Neural crest cell (in vitro differentiated cells): ENCODE measurements at regions not wholly inside any gene's neighbourhood (a gene's known extent, or its start where the extent isn't known, plus 50 kb on each side); places are given as distances from the start of the nearest gene placed in this dataset.

Source experiments
- DNase-seq: peaks from one replicate; pipeline ENCODE4 v3.0.0; 2021; ENCODE audit warnings: low read depth, mixed read lengths, low spot score
- H3K27ac Mint-ChIP-seq: one replicate; pipeline ENCODE4 v1.8.0; 2021; ENCODE audit warnings: mild to moderate bottlenecking, mixed read lengths; ENCODE audit not compliant: unreplicated experiment
- H3K27me3 Mint-ChIP-seq: 2 replicates; pipeline ENCODE4 v1.8.0; 2021; ENCODE audit warnings: low read depth, mild to moderate bottlenecking, mixed read lengths
- H3K36me3 Mint-ChIP-seq: 2 replicates; pipeline ENCODE4 v1.8.0; 2021; ENCODE audit warnings: low read depth, mild to moderate bottlenecking, mixed read lengths
- H3K4me1 Mint-ChIP-seq: 2 replicates; pipeline ENCODE4 v1.8.0; 2021; ENCODE audit warnings: mixed read lengths
- H3K4me3 Mint-ChIP-seq: one replicate; pipeline ENCODE4 v1.8.0; 2021; ENCODE audit warnings: mild to moderate bottlenecking, mixed read lengths
- H3K9me3 Mint-ChIP-seq: 2 replicates; pipeline ENCODE4 v1.8.0; 2021; ENCODE audit warnings: mixed read lengths
- CTCF ChIP-seq: fragments of 200-600 bp; sonication (generic); conservative IDR thresholded peaks from 2 replicates; pipeline ENCODE4 v1.5.0; 2021; ENCODE audit warnings: antibody characterized with exemption, mild to moderate bottlenecking

- Mint-ChIP-seq H3K4me3 (no peak overlapping the region), H3K9me3 (no peaks in the 10 kb centered on the region), H3K4me1 (peaks cover 34% of the 10 kb centered on the region), H3K27me3 (no peaks in the 10 kb centered on the region), H3K36me3 (no peaks in the 10 kb centered on the region), H3K27ac (no peak overlapping the region)
- DNase-seq: no peak
- TF ChIP-seq CTCF: no peak
Observed at GRCh38 chr3:159835126-159835525, 153.5 kb upstream of the IL12A start.

GRCh38 chr3:159837725-159838124 is 150.9 kb upstream of the IL12A start:
- H3K27me3 Mint-ChIP-seq: no peaks in the 10 kb centered on the region
- H3K36me3 Mint-ChIP-seq: no peaks in the 10 kb centered on the region
- no peaks in the 10 kb centered on the region for H3K9me3 Mint-ChIP-seq
- H3K4me1 Mint-ChIP-seq: peaks cover 57% of the 10 kb centered on the region
- no peak overlapping the region for H3K27ac Mint-ChIP-seq
- peak overlapping the region; percentile 20 for H3K4me3 Mint-ChIP-seq
- no peak for DNase-seq
- no peak for TF ChIP-seq CTCF

GRCh38 chr3:159838938-159839337 is 149.7 kb upstream of the IL12A start:
- TF ChIP-seq CTCF: no peak
- Mint-ChIP-seq H3K27ac (no peak overlapping the region), H3K36me3 (no peaks in the 10 kb centered on the region), H3K9me3 (no peaks in the 10 kb centered on the region), H3K27me3 (no peaks in the 10 kb centered on the region), H3K4me1 (peaks cover 61% of the 10 kb centered on the region), H3K4me3 (peak overlapping the region; percentile 79)
- no peak for DNase-seq

GRCh38 chr3:159839561-159840379 is 148.9 kb upstream of the IL12A start, which contains the start of gene SCHIP1:
Gene SCHIP1 (plus strand): TSS chr3:159839861.
- H3K27ac Mint-ChIP-seq: peak within 1 kb of the TSS; percentile 97

GRCh38 chr3:159840703-159841299 is 147.8 kb upstream of the IL12A start:
- Mint-ChIP-seq H3K4me3 (peak overlapping the region; percentile 95), H3K9me3 (no peaks in the 10 kb centered on the region), H3K27ac (no peak overlapping the region)

More at GRCh38 chr3:159839561-159840379, 148.9 kb upstream of the IL12A start, which contains the start of gene SCHIP1:
- TF ChIP-seq CTCF: no peak
- Mint-ChIP-seq H3K4me1 (peaks cover 70% of the 10 kb centered on the region), H3K27me3 (no peaks in the 10 kb centered on the region), H3K9me3 (no peaks in the 10 kb centered on the region), H3K36me3 (no peaks in the 10 kb centered on the region), H3K4me3 (peak within 1 kb of the TSS; percentile 95)
- peak; percentile 72 for DNase-seq

More at GRCh38 chr3:159840703-159841299, 147.8 kb upstream of the IL12A start:
- no peaks in the 10 kb centered on the region for H3K27me3 Mint-ChIP-seq
- H3K4me1 Mint-ChIP-seq: peaks cover 78% of the 10 kb centered on the region
- no peak for DNase-seq
- H3K36me3 Mint-ChIP-seq: peaks cover 2% of the 10 kb centered on the region
- no peak for TF ChIP-seq CTCF
